HG03432 (cell line): ENCODE measurements at regions not wholly inside any gene's neighbourhood (a gene's known extent, or its start where the extent isn't known, plus 50 kb on each side); places are given as distances from the start of the nearest gene placed in this dataset.

Experiments
- ATAC-seq: cut with Tn5 transposase; IDR thresholded peaks from one replicate; pipeline ENCODE4 v1.9.1; 2021; ENCODE audit warnings: mild to moderate bottlenecking, moderate library complexity; ENCODE audit not compliant: unreplicated experiment

DNA sequence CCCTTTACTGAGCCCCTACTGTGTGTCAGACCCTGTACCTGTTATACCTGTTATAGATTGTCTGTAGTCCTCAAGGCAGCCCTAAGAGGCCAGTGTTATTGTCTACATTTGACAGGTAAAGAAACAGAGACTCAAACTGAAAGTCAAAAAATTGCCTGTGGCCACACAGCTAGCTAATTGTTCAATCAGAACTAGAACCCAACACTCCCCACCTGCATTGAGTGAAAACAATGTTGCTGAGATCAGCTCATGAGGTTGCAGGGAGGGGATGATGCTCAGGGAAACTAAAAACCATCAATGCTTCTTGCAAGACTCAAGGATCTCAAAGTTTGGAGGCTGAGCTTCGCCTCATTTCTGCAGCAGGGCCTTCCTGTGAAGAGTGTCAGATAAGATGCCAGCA, 109.5 kb upstream of the LMO4 start:
- ATAC-seq: no peak

DNA sequence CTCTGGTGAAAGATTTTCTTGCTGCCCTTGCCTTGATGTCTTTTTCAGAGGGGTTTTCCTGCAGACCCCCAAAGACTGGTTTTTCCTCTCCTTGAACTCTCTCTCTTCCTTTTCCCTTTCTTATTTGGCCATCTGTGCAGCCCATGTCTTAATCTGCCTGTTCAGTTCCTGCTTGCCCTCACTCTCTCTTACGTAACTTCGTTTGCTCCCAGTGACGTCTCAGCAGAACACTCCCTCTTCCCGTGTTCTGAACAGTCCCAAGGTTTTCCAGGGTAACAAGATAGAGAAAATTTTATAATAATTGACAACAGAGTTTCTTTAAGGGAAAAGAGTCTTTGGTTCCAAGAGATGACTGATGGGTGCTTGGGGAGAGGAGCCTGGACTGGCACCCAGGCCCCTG, 109.1 kb upstream of the LMO4 start:
- no peak for ATAC-seq

DNA sequence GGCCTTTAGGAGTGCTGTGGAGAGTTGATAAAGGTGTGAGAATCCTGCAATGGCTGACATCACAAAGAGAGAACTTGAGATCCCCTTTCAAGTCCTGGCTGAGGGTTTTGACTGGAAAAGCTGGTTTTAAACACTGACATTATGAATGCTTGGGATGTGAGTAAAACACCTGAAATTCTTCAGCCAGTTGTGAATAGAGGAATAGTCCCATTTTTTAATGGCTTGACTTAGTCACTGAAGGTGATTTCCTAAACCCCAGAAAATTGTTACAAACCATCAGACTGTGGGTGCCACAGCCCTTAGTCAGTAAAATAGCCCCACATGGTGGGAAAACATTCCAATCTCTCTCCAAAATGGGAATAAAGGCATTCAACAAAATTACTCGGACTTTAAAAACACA, 107.7 kb upstream of the LMO4 start:
- ATAC-seq: no peak

DNA sequence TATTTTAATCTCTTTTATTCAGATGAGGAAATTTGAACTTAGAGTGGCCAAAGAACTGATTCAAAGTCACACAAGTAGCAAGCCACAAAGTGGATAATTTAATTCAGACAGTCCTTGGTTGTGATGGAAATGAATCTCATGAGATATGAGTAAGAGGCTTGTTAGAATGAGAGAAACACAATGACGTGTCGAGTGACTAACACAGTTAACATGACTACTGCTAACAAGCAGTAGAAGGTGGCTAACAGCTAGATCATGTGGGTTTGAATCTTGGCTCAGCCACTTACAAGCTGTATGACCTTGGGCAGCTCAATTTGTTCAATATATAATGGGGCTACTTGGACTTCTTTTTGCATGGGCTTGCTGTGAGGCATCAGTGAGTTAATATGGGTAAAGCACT, 104.5 kb upstream of the LMO4 start:
- ATAC-seq: no peak

DNA sequence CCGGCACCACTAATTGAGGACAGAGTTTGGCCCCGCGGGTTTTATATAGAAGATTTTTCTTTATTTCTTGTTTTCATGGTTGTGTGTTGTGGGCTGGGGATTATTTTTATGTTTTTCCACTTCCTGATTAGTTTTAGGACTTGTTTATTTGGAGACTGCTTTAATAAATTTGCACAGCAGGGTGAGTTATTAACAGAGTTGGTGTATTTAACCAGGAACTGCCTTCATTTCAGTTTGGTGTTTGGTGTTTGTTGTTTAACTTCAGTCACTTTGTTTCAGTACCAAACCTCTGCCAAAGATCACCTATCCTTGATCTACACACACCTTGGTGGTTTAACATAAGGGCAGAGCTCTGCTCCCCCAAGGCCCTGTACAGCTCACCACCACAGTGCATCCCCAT, 103.5 kb upstream of the LMO4 start:
- no peak for ATAC-seq

DNA sequence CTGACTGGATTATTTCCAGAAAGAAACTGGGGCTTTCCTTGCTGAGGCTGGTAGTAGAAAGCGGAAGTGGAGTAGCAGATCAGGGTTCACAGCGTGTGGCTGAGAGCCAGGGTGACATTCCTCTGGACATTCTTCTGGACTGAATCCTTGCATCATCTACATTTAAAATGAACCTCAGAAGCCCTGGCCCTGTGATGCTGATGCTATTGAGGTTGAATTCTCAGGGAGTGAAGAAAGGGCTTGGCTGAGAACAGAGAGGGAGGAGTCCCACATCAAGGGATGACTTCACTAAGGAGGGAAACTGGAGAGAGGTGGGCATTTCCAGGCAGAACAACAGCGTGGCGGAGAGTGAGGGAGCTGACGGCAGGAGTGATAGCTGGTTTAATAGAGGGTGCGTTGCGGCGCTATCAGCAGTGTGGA, 102.3 kb upstream of the LMO4 start:
- ATAC-seq: peak; percentile 72

DNA sequence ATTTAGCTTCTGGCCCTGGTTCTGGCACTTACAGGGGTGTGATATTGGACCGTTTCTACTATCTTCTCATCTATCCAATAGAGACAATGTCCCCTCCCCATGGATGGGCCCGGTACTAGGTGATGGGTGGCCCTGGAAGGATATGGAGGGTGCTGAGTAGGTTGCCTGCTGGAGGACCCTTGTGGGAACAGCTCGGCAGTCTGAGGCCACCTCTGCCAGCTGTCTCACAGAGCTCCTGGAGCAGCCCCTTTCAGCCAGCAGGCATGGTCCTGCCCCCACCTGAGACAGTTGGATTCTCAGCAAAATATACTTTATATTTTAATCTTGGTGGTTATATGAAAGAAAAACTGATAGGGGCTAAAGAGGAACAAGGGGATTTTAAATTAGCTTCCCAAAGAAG, 101.0 kb upstream of the LMO4 start:
- ATAC-seq: no peak

DNA sequence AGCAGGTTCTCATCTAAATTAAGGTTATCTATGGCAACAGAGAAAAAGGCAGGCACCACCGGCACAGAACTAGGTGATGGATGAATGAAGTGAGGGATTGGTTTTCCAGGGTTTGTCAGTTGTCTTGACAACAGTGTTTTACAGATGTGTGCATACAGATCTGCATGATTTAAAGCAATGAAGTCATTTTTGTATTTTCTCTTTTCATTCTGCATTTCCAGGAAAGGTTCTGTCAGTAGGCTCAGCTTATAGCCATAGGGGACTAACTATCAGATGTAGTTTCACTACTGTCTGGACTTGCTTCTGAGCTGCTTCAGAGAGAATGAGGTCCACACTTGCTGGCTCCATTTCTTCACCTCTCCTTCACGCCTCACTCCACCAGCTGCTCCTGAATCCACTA, 98.2 kb upstream of the LMO4 start:
- no peak for ATAC-seq

DNA sequence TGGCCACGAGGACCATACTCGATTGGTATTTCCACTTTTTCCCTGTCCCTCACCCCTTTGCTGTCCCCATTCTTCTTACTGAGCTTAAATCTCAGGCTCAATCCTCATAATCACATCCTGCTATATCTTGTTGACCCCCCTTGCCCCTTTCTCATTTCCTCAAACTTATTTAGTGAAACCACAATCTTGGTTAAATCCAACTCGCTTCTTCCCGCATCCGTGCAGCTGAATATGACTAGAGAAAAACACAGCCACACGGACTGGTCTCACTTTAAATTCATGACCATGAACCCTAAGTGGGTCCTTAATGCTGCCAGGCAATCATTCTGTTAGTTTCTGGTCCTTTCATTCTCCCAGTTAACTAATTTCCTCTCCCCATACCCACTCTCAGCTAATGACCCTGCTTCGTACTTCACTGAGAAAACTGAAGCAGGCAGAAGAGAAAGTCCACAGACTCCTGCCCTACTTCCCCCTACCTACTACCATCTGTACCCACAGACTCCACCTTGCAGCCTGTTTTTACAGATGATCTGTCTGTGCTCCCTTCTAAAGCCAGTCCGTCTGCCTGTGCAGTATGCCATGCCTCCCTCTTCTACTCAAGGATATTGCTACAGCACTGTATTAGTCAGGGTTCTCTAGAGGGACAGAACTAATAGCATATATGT, 96.8 kb upstream of the LMO4 start:
- ATAC-seq: no peak

DNA sequence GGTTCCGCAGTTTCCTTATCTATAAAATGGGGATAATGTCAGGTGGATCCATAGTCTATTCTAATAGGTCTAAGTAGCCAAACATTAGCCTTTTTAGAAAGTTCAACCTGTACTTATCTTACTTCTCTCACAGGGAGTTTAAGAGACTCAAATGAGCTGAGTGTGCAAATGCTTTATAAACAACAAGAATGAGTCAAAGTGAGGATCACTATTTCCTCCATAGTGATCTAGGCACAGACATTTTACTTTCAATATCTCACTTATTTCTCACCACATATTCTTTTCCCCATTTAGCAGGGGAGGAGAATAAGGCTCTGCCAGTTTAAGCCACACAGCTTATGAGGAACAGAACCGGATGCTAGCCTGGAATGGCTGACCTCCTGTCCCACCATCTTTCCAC, 92.1 kb upstream of the LMO4 start:
- ATAC-seq: no peak

DNA sequence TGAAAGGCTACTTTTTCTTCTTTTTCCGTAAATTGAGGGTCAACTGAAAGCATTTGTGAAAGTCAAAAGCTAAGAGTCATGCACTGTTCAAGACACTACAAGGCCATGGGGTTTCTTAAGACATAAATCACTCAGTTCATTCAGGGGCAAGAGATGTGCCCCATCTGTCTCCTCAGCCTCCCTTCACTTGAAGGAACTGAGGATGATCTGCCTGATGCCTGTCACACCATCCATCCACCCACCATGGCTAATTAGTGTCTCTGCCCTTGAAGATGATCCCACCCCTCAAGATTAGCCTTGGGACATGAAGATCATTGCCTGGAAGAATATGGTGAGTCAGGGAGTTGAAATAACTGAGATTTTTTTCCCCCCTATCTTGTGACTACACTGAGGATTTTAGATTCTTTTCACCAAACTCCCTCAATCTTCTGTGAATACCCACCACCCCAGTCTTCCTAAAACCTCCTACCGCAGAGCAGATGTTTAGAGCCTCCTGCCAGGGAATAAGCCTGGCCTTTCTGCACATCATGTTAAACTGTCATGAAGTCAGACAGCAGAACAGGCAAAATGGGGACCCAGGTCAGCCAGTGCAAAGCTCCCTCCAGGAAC, 88.6 kb upstream of the LMO4 start:
- no peak for ATAC-seq

DNA sequence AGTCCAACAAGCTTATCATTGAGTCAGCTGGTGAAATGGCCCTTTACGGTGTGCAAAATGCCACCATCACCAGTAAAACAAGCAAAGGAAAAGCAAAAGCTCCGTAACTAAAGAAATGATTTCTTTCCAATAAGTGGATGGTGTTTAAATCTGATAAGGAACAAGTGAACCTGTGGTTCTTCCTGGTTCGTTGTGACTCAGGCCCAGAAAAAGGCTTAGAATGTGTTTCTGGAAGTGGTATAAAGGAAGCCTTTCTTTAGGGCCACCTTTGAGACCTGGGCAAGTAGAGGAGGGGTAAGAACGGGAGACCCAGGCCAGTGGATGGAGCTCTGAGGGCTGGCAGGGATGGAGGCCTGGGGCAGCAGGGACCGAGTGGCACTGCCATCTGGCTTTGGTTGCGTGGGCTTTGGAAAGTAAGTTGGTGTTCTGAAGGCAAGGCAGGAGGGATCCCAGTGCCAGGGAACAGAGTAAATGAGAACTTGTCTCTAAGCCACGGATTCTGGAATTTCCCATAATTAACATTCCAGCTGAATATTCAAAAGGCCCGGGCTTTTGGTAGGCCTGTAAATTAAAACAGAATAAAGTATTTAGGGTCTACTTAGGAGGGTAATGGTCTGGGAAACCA, 87.9 kb upstream of the LMO4 start:
- ATAC-seq: no peak

DNA sequence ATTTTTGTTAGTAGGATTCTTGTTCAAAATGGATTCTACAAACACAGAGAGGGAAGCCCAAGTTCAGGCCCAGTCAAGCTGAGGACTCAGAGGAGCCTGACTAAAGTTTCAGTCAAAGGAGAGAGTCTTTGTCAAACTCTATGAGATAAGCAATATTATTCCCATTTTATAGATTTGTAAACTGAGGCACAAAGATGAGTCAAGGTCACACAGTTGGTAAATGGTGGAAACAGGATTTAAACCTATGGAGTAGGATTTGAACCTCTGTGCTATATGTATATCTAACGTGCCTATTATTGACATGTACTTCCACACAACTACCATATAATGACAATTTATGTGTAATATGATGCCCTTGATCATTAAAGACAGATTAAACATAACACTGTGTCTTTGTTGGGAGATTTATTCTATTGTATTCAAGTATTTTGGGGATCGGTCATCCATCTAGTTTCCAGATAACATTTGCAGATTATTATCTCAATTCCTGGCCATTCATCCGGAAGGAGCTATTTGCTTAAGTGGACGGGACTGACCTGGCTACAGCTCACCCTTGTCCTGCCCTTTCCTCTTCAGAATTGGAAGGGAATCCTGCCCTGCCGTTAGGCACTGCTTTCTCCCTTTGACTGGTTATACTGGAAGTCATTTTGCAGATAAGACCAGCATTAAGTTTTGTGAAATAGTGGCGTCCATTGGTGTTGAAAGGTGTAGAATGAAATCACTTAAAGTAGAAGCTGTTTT, 86.1 kb upstream of the LMO4 start:
- ATAC-seq: no peak

DNA sequence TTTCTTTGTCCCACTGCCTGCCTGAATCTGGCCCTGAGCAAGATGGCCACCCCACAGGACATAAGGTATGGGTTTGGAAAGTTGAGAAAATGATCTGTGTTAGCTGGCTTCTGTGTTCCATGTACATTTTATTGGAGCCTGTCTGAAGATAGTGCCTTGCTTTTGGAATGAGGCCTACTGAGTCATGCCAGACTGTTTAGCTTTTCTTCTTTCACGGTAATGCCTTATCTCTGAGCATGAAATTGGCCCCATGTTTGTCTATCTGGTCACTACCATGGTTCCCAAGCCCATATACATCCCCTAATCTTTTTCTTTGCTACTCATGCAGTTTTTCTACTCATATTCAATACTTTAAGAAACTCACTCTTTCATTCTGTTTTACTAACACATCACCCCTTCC, 85.1 kb upstream of the LMO4 start:
- no peak for ATAC-seq

DNA sequence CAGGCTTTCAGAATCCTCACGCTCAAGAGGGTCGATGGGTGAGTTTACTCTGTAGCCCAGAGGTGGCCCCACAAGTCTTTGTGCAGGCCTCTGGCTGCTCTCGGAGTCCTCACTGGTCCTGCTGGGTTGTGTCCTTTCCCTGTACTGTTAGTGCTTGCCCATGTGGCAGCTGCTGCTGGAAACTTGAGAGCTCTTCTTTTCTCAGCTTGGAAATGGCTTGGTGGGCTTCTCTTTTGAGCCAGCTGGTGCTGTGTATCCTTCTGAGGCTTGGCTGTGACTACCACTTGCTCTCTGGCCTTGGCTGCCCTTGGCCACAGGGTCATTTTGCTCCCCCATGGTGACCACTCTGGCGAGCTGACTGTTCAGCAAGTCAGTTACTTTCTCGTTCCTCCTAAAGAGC, 82.2 kb upstream of the LMO4 start:
- no peak for ATAC-seq

DNA sequence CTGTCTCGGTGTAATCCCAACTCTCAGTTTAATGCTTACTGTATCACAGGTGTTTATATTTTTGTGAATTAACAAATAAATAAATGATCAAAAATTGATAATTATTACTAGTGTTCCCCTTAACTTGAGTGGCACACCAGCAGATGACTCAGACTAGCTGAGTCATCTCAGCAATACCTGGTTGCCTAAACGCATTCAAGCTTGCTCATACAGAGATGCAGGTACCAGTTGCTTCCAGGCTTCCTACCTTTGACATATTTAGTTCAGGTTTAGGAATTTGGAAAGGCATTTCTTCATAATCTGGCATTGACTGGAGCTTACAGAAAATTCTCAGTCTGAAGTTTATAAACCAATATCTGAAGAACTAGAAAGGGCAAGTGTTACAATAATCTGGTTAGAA, 78.9 kb upstream of the LMO4 start:
- ATAC-seq: no peak

DNA sequence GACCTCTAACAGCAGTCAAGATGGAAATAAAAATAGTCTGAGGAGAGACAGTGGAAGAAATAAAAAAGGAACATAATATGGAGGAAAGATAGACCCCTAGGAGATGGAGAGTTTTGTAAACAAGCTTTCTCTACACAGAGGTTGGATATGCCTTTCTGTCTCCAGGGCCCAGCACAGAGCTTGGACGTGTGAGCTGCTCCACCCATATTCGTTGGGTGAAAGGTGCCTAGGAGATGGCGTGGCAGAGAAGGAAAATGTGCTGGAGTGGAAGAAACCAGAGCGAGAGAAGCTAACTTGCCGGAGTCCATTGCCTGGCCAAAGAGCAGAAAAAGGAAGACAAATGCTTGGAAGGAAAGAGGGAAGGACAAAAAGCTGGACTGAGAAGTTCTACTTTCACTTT, 78.3 kb upstream of the LMO4 start:
- no peak for ATAC-seq

DNA sequence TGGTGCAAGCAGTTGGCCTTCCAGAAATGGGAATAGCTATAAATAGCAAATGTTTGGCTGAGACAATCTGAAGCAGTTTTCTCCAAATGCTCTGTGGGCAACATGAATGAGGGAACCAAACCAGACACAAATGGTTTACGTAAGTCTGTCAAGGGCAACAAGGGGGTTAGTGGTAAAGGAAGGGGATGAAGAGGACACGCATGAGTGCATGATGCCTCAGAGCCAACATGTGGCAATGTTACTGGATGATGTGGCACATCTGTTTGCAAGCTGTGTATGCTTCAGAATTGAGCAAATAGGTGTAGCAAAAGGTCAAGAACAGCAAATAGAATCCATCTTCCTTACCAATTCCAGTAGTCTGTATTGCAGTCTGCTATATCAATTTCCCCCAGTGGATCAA, 76.3 kb upstream of the LMO4 start:
- ATAC-seq: no peak

DNA sequence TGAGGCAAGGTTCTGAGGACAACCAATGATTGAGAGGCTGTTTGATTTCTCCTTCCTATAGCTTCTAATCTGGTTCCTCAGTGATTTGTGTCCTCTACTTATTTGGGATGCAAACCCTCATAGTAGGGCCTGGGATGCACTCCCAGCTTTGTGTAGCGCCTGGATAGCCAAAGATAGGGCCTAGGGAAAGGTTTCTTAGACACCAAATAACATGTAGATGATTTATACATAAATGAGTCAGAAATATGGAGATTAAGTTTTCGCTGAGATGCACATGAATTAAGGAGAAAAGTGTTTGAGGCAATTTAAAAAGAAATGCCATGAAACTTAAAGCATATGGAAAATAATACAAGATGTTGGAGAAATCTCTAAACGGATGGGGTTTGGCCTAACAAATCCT, 66.0 kb upstream of the LMO4 start:
- no peak for ATAC-seq

DNA sequence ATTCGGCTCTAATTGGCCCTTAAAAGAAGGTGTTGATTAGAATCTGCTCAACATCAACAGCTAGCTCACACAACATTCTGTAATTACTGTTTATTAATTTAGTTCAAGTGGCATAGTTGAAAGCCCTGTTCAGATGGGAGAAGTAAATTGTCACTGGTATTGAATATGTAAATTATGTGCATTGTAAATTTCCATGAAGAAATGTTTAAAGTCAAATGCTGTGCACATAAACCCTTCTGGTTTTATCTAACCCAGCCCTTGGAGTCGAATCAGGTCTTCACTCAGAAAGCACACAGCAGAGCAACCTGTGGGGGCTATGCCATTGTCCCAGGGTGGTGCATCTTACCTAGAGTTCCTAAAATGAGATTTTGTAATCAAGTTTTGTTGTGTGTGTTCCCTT, 65.4 kb upstream of the LMO4 start:
- ATAC-seq: no peak

DNA sequence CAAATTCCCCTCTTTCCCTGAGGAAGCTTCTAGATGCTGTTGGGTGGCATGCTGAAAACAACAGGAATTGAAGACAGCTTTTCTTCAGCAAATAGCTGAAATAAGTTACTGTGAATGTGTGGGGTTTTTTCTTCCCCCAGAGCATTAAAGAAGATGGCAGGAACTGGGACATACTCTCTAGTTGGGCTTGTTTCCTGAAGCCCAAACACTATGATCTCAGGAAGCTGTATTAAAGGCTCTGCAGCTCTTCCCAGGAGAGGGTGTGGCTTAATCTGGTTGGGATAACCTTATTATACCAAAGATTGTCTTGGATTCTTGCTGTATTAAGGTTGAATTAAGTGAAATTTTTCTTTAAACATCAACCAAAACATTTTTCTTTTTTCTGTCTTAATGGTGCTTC, 64.9 kb upstream of the LMO4 start:
- ATAC-seq: no peak

DNA sequence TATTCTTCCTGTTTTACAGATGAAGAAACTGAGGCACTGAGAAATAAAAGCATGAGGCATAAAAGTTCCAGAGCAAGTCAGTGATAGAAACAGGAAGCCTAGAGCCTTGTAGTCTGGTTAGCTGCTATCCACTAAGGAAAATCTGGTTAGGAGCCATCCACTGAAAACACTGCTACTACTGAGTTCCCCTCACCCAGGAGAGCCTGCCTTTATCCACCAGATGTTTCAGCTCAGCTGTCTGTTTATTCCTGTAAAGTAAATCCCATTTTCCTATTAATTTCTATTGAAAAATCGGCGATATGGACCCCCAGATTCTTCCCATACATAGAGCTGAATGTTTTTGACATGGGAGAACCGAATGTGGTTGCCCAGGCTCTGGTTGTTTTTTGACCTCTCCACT, 63.7 kb upstream of the LMO4 start:
- no peak for ATAC-seq
